ENCODE measurements at regions not wholly inside any gene's neighbourhood (a gene's known extent, or its start where the extent isn't known, plus 50 kb on each side); places are given as distances from the start of the nearest gene placed in this dataset.

GRCh38 chr7:15801041-15801440 is 114.6 kb upstream of the MEOX2 start:
- TF ChIP-seq CTCF (IDR thresholded peaks at IDR 0.05; ENCODE audit: poor library complexity, severe bottlenecking): no peak
- no peaks in the 10 kb centered on the region for H3K27me3 ChIP-seq (ENCODE audit: insufficient read depth, poor library complexity, severe bottlenecking)
- DNase-seq (ENCODE audit: low spot score): no peak
- no peaks in the 10 kb centered on the region for H3K36me3 ChIP-seq (ENCODE audit: low read depth)
- no peaks in the 10 kb centered on the region for H3K4me1 ChIP-seq (ENCODE audit: insufficient read depth, poor library complexity, severe bottlenecking)
- ATAC-seq (ENCODE audit: low read depth): no peak
- no peak overlapping the region for H3K4me3 ChIP-seq (ENCODE audit: severe bottlenecking)
- no peak overlapping the region for H3K27ac ChIP-seq (ENCODE audit: poor library complexity, severe bottlenecking)
- H3K9me3 ChIP-seq (ENCODE audit: severe bottlenecking): no peaks in the 10 kb centered on the region

GRCh38 chr7:15798081-15798480 is 111.6 kb upstream of the MEOX2 start:
- H3K27me3 ChIP-seq (ENCODE audit: insufficient read depth, poor library complexity, severe bottlenecking): no peaks in the 10 kb centered on the region
- no peak for ATAC-seq (ENCODE audit: low read depth)
- H3K9me3 ChIP-seq (ENCODE audit: severe bottlenecking): no peaks in the 10 kb centered on the region
- no peak for DNase-seq (ENCODE audit: low spot score)
- H3K27ac ChIP-seq (ENCODE audit: poor library complexity, severe bottlenecking): no peak overlapping the region
- no peaks in the 10 kb centered on the region for H3K4me1 ChIP-seq (ENCODE audit: insufficient read depth, poor library complexity, severe bottlenecking)
- TF ChIP-seq CTCF (IDR thresholded peaks at IDR 0.05; ENCODE audit: poor library complexity, severe bottlenecking): no peak
- no peak overlapping the region for H3K4me3 ChIP-seq (ENCODE audit: severe bottlenecking)
- no peaks in the 10 kb centered on the region for H3K36me3 ChIP-seq (ENCODE audit: low read depth)

GRCh38 chr7:15795393-15795792 is 108.9 kb upstream of the MEOX2 start:
- H3K27ac ChIP-seq (ENCODE audit: poor library complexity, severe bottlenecking): no peak overlapping the region
- H3K27me3 ChIP-seq (ENCODE audit: insufficient read depth, poor library complexity, severe bottlenecking): no peaks in the 10 kb centered on the region
- no peaks in the 10 kb centered on the region for H3K36me3 ChIP-seq (ENCODE audit: low read depth)
- TF ChIP-seq CTCF (IDR thresholded peaks at IDR 0.05; ENCODE audit: poor library complexity, severe bottlenecking): no peak
- H3K4me3 ChIP-seq (ENCODE audit: severe bottlenecking): no peak overlapping the region
- no peaks in the 10 kb centered on the region for H3K9me3 ChIP-seq (ENCODE audit: severe bottlenecking)
- H3K4me1 ChIP-seq (ENCODE audit: insufficient read depth, poor library complexity, severe bottlenecking): no peaks in the 10 kb centered on the region
- ATAC-seq (ENCODE audit: low read depth): no peak
- DNase-seq (ENCODE audit: low spot score): no peak

- ATAC-seq (ENCODE audit: low read depth): no peak
Measured at GRCh38 chr7:15794801-15795200, 108.3 kb upstream of the MEOX2 start.

GRCh38 chr7:15784694-15785030 is 98.2 kb upstream of the MEOX2 start:
- no peaks in the 10 kb centered on the region for H3K27me3 ChIP-seq (ENCODE audit: insufficient read depth, poor library complexity, severe bottlenecking)
- H3K9me3 ChIP-seq (ENCODE audit: severe bottlenecking): no peaks in the 10 kb centered on the region
- DNase-seq (ENCODE audit: low spot score) (no peak), ATAC-seq (ENCODE audit: low read depth) (no peak)
- H3K27ac ChIP-seq (ENCODE audit: poor library complexity, severe bottlenecking): no peak overlapping the region
- no peaks in the 10 kb centered on the region for H3K4me1 ChIP-seq (ENCODE audit: insufficient read depth, poor library complexity, severe bottlenecking)
- no peak overlapping the region for H3K4me3 ChIP-seq (ENCODE audit: severe bottlenecking)
- TF ChIP-seq CTCF (IDR thresholded peaks at IDR 0.05; ENCODE audit: poor library complexity, severe bottlenecking): no peak
- no peaks in the 10 kb centered on the region for H3K36me3 ChIP-seq (ENCODE audit: low read depth)

More at GRCh38 chr7:15794801-15795200, 108.3 kb upstream of the MEOX2 start:
- no peak for TF ChIP-seq CTCF (IDR thresholded peaks at IDR 0.05; ENCODE audit: poor library complexity, severe bottlenecking)
- Histone ChIP-seq H3K36me3 (ENCODE audit: low read depth) (no peaks in the 10 kb centered on the region), H3K4me3 (ENCODE audit: severe bottlenecking) (no peak overlapping the region), H3K9me3 (ENCODE audit: severe bottlenecking) (no peaks in the 10 kb centered on the region), H3K27me3 (ENCODE audit: insufficient read depth, poor library complexity, severe bottlenecking) (no peaks in the 10 kb centered on the region), H3K27ac (ENCODE audit: poor library complexity, severe bottlenecking) (no peak overlapping the region), H3K4me1 (ENCODE audit: insufficient read depth, poor library complexity, severe bottlenecking) (no peaks in the 10 kb centered on the region)
- DNase-seq (ENCODE audit: low spot score): no peak
